Right atrium auricular region (tissue), 2 donors: ENCODE measurements at regions not wholly inside any gene's neighbourhood (a gene's known extent, or its start where the extent isn't known, plus 50 kb on each side); places are given as distances from the start of the nearest gene placed in this dataset.

Source experiments
- DNase-seq: peaks from one replicate; pipeline ENCODE4 v3.0.0-alpha.2; 2019; ENCODE audit warnings: low spot score
- H3K27ac ChIP-seq, 2 donors: fragments of 200-600 bp; sonication (generic); 1 replicate in 1 of 2; 2 replicates in 1 of 2; pipeline ENCODE4 v1.5.1; 2016 to 2019
- H3K27me3 ChIP-seq, 2 donors: fragments of 200-600 bp; sonication (generic); one replicate each; pipeline versions ENCODE4 v1.5.1 to v1.6.0; 2017 to 2019
- H3K36me3 ChIP-seq: fragments of 200-600 bp; sonication (generic); one replicate; pipeline ENCODE4 v1.5.1; 2016
- H3K4me1 ChIP-seq, 2 donors: fragments of 200-600 bp; sonication (generic); one replicate each; pipeline versions ENCODE4 v1.5.1 to v1.6.0; 2017 to 2019
- H3K4me3 ChIP-seq, 2 donors: fragments of 200-600 bp; sonication (generic); 1 replicate in 1 of 2; 2 replicates in 1 of 2; pipeline ENCODE4 v1.5.1; 2017 to 2019; ENCODE audit warnings: mild to moderate bottlenecking in 1 of 2, moderate library complexity in 1 of 2
- H3K9me3 ChIP-seq, 2 donors: fragments of 200-600 bp; sonication (generic); one replicate each; pipeline ENCODE4 v1.5.1; 2019
- CTCF ChIP-seq, 2 donors: fragments of 200-600 bp; sonication (generic); IDR thresholded peaks; one replicate each; pipeline ENCODE4 v1.5.1; 2019; ENCODE audit warnings: antibody characterized with exemption in 2 of 2

- Histone ChIP-seq H3K9me3 (no peaks in the 10 kb centered on the region), H3K27me3 (no peaks in the 10 kb centered on the region), H3K4me1 (peaks cover 0 to 29% of the 10 kb centered on the region in 2 donors), H3K27ac (no peak overlapping the region), H3K4me3 (no peak overlapping the region), H3K36me3 (no peaks in the 10 kb centered on the region)
- no peak for DNase-seq
- no peak for TF ChIP-seq CTCF (IDR thresholded peaks at IDR 0.05)
Observed at GRCh38 chr9:89729954-89730530, 125.2 kb downstream of the GADD45G start.

- no peak for TF ChIP-seq CTCF (IDR thresholded peaks at IDR 0.05)
- no peak for DNase-seq
- H3K4me3 ChIP-seq = no peak overlapping the region
Observed at GRCh38 chr9:89730715-89731114, 125.9 kb downstream of the GADD45G start.

GRCh38 chr9:89731262-89732182 is 126.7 kb downstream of the GADD45G start:
- Histone ChIP-seq H3K4me3 (no peak overlapping the region), H3K4me1 (peaks cover 0 to 29% of the 10 kb centered on the region in 2 donors), H3K27me3 (no peaks in the 10 kb centered on the region), H3K36me3 (no peaks in the 10 kb centered on the region), H3K27ac (peak overlapping the region; percentile 4 to 61), H3K9me3 (no peaks in the 10 kb centered on the region)
- no peak for TF ChIP-seq CTCF (IDR thresholded peaks at IDR 0.05)
- no peak for DNase-seq

More at GRCh38 chr9:89730715-89731114, 125.9 kb downstream of the GADD45G start:
- H3K9me3 ChIP-seq = no peaks in the 10 kb centered on the region
- no peaks in the 10 kb centered on the region for H3K27me3 ChIP-seq
- peaks cover 0 to 29% of the 10 kb centered on the region in 2 donors for H3K4me1 ChIP-seq
- no peaks in the 10 kb centered on the region for H3K36me3 ChIP-seq
- no peak overlapping the region for H3K27ac ChIP-seq

- no peak for DNase-seq
- H3K4me3 ChIP-seq = no peak overlapping the region
- H3K4me1 ChIP-seq = peaks cover 0 to 33% of the 10 kb centered on the region in 2 donors
- no peak for TF ChIP-seq CTCF (IDR thresholded peaks at IDR 0.05)
- H3K9me3 ChIP-seq = no peaks in the 10 kb centered on the region
- peak overlapping the region; percentile 58 to 61 for H3K27ac ChIP-seq
- H3K27me3 ChIP-seq = no peaks in the 10 kb centered on the region
- H3K36me3 ChIP-seq = no peaks in the 10 kb centered on the region
Observed at GRCh38 chr9:89732295-89732938, 127.6 kb downstream of the GADD45G start.

GRCh38 chr9:89732939-89733324 is 128.1 kb downstream of the GADD45G start:
- no peak for TF ChIP-seq CTCF (IDR thresholded peaks at IDR 0.05)
- H3K36me3 ChIP-seq = no peaks in the 10 kb centered on the region
- DNase-seq = no peak
- no peaks in the 10 kb centered on the region for H3K27me3 ChIP-seq
- H3K4me3 ChIP-seq = no peak overlapping the region
- no peaks in the 10 kb centered on the region for H3K9me3 ChIP-seq
- peaks cover 0 to 38% of the 10 kb centered on the region in 2 donors for H3K4me1 ChIP-seq
- H3K27ac ChIP-seq = peak overlapping the region; percentile 58 to 61
